ENCODE measurements at regions not wholly inside any gene's neighbourhood (a gene's known extent, or its start where the extent isn't known, plus 50 kb on each side); places are given as distances from the start of the nearest gene placed in this dataset.

DNA sequence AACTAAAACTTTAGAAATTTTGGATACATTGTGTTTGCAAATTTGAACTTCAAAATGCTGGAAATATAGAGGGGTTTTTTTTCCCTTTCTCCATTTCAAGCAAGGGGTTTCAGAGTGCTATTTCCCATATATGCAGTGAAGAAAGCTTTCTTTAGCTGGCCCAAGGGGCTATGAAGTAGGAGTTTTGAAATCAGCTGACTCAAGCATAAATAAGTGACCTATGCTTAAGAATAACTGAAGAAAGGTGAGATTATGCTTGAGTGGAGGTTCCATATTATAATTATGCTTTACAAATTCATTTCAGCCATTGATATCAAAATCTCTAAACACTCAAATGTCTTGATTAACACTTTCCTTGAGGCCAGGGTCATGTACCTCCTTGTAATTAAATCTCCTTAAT is 51.0 kb upstream of the RBBP8 start:
- no peak for DNase-seq (ENCODE audit: low read depth)
- H3K4me3 ChIP-seq (ENCODE audit: low read depth, low read length), result no peak overlapping the region
- TF ChIP-seq, protein P1, sequence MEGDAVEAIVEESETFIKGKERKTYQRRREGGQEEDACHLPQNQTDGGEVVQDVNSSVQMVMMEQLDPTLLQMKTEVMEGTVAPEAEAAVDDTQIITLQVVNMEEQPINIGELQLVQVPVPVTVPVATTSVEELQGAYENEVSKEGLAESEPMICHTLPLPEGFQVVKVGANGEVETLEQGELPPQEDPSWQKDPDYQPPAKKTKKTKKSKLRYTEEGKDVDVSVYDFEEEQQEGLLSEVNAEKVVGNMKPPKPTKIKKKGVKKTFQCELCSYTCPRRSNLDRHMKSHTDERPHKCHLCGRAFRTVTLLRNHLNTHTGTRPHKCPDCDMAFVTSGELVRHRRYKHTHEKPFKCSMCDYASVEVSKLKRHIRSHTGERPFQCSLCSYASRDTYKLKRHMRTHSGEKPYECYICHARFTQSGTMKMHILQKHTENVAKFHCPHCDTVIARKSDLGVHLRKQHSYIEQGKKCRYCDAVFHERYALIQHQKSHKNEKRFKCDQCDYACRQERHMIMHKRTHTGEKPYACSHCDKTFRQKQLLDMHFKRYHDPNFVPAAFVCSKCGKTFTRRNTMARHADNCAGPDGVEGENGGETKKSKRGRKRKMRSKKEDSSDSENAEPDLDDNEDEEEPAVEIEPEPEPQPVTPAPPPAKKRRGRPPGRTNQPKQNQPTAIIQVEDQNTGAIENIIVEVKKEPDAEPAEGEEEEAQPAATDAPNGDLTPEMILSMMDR (IDR thresholded peaks at IDR 0.05; ENCODE audit: low read depth, low read length, missing control alignments), result no peak

DNA sequence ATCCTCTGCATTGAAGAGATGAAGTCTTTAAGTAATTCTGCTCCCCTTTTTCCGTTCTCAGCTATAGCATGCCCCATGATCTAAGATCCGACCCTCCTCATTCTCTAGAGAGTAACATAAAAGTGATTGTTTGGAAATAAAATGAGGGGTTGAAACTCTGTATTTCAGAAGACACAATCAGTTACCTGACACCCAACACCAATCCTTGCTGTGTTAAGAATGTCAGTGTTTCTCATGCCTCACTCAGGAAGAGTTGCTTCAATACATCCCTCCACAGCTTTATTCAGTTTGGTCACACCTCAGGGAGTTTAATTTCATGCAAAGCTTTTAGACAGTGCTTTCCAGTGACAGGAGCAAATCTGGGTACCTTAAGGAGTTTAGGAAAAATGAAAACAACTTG is 49.9 kb upstream of the RBBP8 start:
- DNase-seq (ENCODE audit: low read depth), result no peak
- no peak overlapping the region for H3K4me3 ChIP-seq (ENCODE audit: low read depth, low read length)
- TF ChIP-seq, protein P1 (IDR thresholded peaks at IDR 0.05; ENCODE audit: low read depth, low read length, missing control alignments), result no peak

All from GM12864 (cell line).